ENCODE measurements at regions not wholly inside any gene's neighbourhood (a gene's known extent, or its start where the extent isn't known, plus 50 kb on each side); places are given as distances from the start of the nearest gene placed in this dataset.

- WGBS (ENCODE audit: low lambda C conversion rate) = 20% methylated on average over 9 of the region's 15 CpGs
- Histone ChIP-seq H2AFZ (ENCODE audit: low read length) (no peak overlapping the region), H3K36me3 (replicated peaks in 1 of 2; ENCODE audit: control insufficient read depth in 1 of 2, insufficient read depth in 2 of 2, low read length in 2 of 2) (no peaks in the 10 kb centered on the region), H3K9me3 (ENCODE audit: low read length) (no peaks in the 10 kb centered on the region), H3K27me3 (ENCODE audit: control insufficient read depth in 1 of 2, insufficient read depth in 2 of 2, low read length in 2 of 2) (peaks cover 0 to 1% of the 10 kb centered on the region in 2 experiments; a peak in 3 of 5 replicates), H4K20me1 (ENCODE audit: insufficient read depth, low read length) (no peaks in the 10 kb centered on the region), H3K27ac (ENCODE audit: extremely low read length, insufficient read depth, low read length) (no peak overlapping the region), H3K79me2 (ENCODE audit: insufficient read depth, low read length) (no peaks in the 10 kb centered on the region), H3K4me3 (replicated peaks in 1 of 3; ENCODE audit: insufficient read depth in 1 of 3, low read depth in 2 of 3, low read length in 3 of 3) (no peak overlapping the region), H3K4me1 (ENCODE audit: insufficient read depth, low read length) (no peaks in the 10 kb centered on the region), H3K9ac (ENCODE audit: insufficient read depth, low read depth, low read length) (no peak overlapping the region), H3K4me2 (ENCODE audit: low read depth, low read length) (no peak overlapping the region)
- POLR2A ChIA-PET = no interaction called here
- CTCF ChIA-PET (ENCODE audit: low intra/inter-chr PET ratio, low total read pairs) = no interaction called here
- intact Hi-C loops (cut with micrococcal nuclease; ENCODE audit: unreplicated experiment) (no loop called here), in situ Hi-C loops (cut with HindIII; ENCODE audit: extremely low pct_ligation_motif_present, low pct_unique_long_range_greater_than_20kb) (no loop called here)
- FAIRE-seq (no peak), DNase-seq (ENCODE audit: low spot score) (no peak), ATAC-seq (no peak)
- no peak for TF ChIP-seq POLR2G (IDR thresholded peaks at IDR 0.05; ENCODE audit: low read depth, low read length)
- TF ChIP-seq ZFP1 (CRISPR knock-in tag; IDR thresholded peaks at IDR 0.05) = no peak
- TF ChIP-seq HNRNPL (IDR thresholded peaks at IDR 0.05; ENCODE audit: low read depth, low read length) = no peak
- TF ChIP-seq TCF7L2 (IDR thresholded peaks at IDR 0.05; ENCODE audit: low read depth, low read length) = no peak
- TF ChIP-seq ZNF24 (IDR thresholded peaks at IDR 0.05) = no peak
- no peak for TF ChIP-seq ZNF644 (CRISPR knock-in tag; IDR thresholded peaks at IDR 0.05; ENCODE audit: low read depth)
- no peak for TF ChIP-seq SMARCC2 (IDR thresholded peaks at IDR 0.05)
- BruUV-seq (replicated peaks) = no TSS peak
Observed at GRCh38 chr19:32201636-32202051, 143.8 kb upstream of the ZNF507 start.

GRCh38 chr19:32202244-32202643, 143.2 kb upstream of the ZNF507 start:
- DNase-seq (ENCODE audit: low spot score) = no peak
- no peaks in the 10 kb centered on the region for H4K20me1 ChIP-seq (ENCODE audit: insufficient read depth, low read length)
- CTCF ChIA-PET (ENCODE audit: low intra/inter-chr PET ratio, low total read pairs) = no interaction called here

More at GRCh38 chr19:32202244-32202643, 143.2 kb upstream of the ZNF507 start:
- Histone ChIP-seq H3K79me2 (ENCODE audit: insufficient read depth, low read length) (no peaks in the 10 kb centered on the region), H3K27me3 (ENCODE audit: control insufficient read depth in 1 of 2, insufficient read depth in 2 of 2, low read length in 2 of 2) (peaks cover 0 to 1% of the 10 kb centered on the region in 2 experiments; a peak in 3 of 5 replicates), H3K4me3 (replicated peaks in 1 of 3; ENCODE audit: insufficient read depth in 1 of 3, low read depth in 2 of 3, low read length in 3 of 3) (no peak overlapping the region), H3K9me3 (ENCODE audit: low read length) (no peaks in the 10 kb centered on the region), H3K9ac (ENCODE audit: insufficient read depth, low read depth, low read length) (no peak overlapping the region), H2AFZ (ENCODE audit: low read length) (no peak overlapping the region), H3K36me3 (replicated peaks in 1 of 2; ENCODE audit: control insufficient read depth in 1 of 2, insufficient read depth in 2 of 2, low read length in 2 of 2) (no peaks in the 10 kb centered on the region), H3K4me1 (ENCODE audit: insufficient read depth, low read length) (no peaks in the 10 kb centered on the region), H3K27ac (ENCODE audit: extremely low read length, insufficient read depth, low read length) (no peak overlapping the region), H3K4me2 (ENCODE audit: low read depth, low read length) (no peak overlapping the region)
- POLR2A ChIA-PET = no interaction called here
- intact Hi-C loops (cut with micrococcal nuclease; ENCODE audit: unreplicated experiment) = no loop called here
- no TSS peak for BruUV-seq (replicated peaks)
- in situ Hi-C loops (cut with HindIII; ENCODE audit: extremely low pct_ligation_motif_present, low pct_unique_long_range_greater_than_20kb) = no loop called here
- no peak for FAIRE-seq
- 7% methylated on average over 5 of the region's 5 CpGs for WGBS (ENCODE audit: low lambda C conversion rate)
- TF ChIP-seq ZNF20 (CRISPR knock-in tag; IDR thresholded peaks at IDR 0.05) (no peak), ZNF616 (CRISPR knock-in tag; IDR thresholded peaks at IDR 0.05; ENCODE audit: low read depth) (no peak)
- ATAC-seq = no peak

All from HepG2 (cell line).